ENCODE measurements at regions not wholly inside any gene's neighbourhood (a gene's known extent, or its start where the extent isn't known, plus 50 kb on each side); places are given as distances from the start of the nearest gene placed in this dataset.

DNA sequence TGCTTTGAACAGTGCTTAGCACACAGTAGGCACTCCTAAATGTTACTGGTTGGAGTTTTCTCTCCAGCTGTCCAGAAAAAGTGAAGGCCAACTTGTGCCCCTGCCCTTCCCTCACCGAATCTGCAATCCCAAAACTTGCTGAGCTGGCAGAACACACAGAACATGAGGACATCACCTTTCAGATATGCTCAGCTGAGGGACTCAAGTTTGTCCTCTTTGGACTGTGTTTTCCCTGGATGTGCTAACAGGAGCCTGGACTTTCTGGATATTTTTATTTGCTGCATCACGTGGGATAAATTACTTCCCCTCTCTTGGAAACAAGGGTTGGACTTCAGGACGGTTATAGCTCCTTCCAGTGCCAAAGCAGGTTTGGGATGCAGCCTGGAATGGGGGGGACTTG, 59.5 kb upstream of the SMAD6 start:
- Histone ChIP-seq H3K27ac (ENCODE audit: low read depth, low read length) (no peak overlapping the region), H3F3A (ENCODE audit: control insufficient read depth, insufficient read depth) (no peaks in the 10 kb centered on the region), H3K27me3 (ENCODE audit: control insufficient read depth, low read length) (no peaks in the 10 kb centered on the region), H4K20me1 (ENCODE audit: control insufficient read depth, insufficient read depth, low read depth, low read length) (no peaks in the 10 kb centered on the region), H3K9me3 (ENCODE audit: control insufficient read depth, insufficient read depth, low read length) (no peaks in the 10 kb centered on the region), H3K36me3 (ENCODE audit: control insufficient read depth, low read length) (no peaks in the 10 kb centered on the region), H3K4me1 (ENCODE audit: control insufficient read depth, low read length) (no peaks in the 10 kb centered on the region), H3K9me2 (replicated peaks; ENCODE audit: control insufficient read depth, low read length) (no peaks in the 10 kb centered on the region), H3K79me2 (ENCODE audit: control insufficient read depth, low read length) (no peaks in the 10 kb centered on the region), H3K4me3 (ENCODE audit: low read length) (no peak overlapping the region), H3K4me2 (ENCODE audit: low read length) (no peak overlapping the region)
- no peak for TF ChIP-seq EZH2phosphoT487 (IDR thresholded peaks at IDR 0.05; ENCODE audit: borderline replicate concordance, low read length)
- TF ChIP-seq, protein P1, sequence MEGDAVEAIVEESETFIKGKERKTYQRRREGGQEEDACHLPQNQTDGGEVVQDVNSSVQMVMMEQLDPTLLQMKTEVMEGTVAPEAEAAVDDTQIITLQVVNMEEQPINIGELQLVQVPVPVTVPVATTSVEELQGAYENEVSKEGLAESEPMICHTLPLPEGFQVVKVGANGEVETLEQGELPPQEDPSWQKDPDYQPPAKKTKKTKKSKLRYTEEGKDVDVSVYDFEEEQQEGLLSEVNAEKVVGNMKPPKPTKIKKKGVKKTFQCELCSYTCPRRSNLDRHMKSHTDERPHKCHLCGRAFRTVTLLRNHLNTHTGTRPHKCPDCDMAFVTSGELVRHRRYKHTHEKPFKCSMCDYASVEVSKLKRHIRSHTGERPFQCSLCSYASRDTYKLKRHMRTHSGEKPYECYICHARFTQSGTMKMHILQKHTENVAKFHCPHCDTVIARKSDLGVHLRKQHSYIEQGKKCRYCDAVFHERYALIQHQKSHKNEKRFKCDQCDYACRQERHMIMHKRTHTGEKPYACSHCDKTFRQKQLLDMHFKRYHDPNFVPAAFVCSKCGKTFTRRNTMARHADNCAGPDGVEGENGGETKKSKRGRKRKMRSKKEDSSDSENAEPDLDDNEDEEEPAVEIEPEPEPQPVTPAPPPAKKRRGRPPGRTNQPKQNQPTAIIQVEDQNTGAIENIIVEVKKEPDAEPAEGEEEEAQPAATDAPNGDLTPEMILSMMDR (IDR thresholded peaks at IDR 0.05; ENCODE audit: low read depth, low read length, poor library complexity, severe bottlenecking) = no peak

DNA sequence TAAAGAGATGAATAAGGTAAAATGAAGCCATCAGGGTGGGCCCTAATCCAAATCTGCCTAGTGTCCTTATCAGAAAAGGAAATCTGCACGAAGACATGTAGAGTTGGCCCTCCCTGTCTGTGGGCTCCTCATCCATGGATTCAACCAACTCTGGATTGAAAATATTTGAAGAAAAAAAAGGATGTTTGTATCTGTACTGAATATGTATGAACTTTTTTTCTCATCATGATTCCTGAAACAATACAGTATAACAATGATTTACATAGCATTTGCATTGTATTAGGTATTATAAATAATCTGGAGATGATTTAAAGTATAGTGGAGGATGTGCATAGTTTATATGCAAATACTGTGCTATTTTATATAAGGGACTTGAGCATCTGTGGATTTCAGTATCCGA, 59.0 kb upstream of the SMAD6 start:
- Histone ChIP-seq H3K4me3 (ENCODE audit: low read length) (no peak overlapping the region), H3K27me3 (ENCODE audit: control insufficient read depth, low read length) (no peaks in the 10 kb centered on the region), H3K36me3 (ENCODE audit: control insufficient read depth, low read length) (no peaks in the 10 kb centered on the region), H3K9me2 (replicated peaks; ENCODE audit: control insufficient read depth, low read length) (no peaks in the 10 kb centered on the region), H3K27ac (ENCODE audit: low read depth, low read length) (no peak overlapping the region), H3K4me2 (ENCODE audit: low read length) (no peak overlapping the region), H3F3A (ENCODE audit: control insufficient read depth, insufficient read depth) (no peaks in the 10 kb centered on the region), H3K9me3 (ENCODE audit: control insufficient read depth, insufficient read depth, low read length) (no peaks in the 10 kb centered on the region), H3K79me2 (ENCODE audit: control insufficient read depth, low read length) (no peaks in the 10 kb centered on the region), H3K4me1 (ENCODE audit: control insufficient read depth, low read length) (no peaks in the 10 kb centered on the region), H4K20me1 (ENCODE audit: control insufficient read depth, insufficient read depth, low read depth, low read length) (no peaks in the 10 kb centered on the region)
- TF ChIP-seq EZH2phosphoT487 (IDR thresholded peaks at IDR 0.05; ENCODE audit: borderline replicate concordance, low read length) = no peak
- TF ChIP-seq, protein P1 (IDR thresholded peaks at IDR 0.05; ENCODE audit: low read depth, low read length, poor library complexity, severe bottlenecking) = no peak

DNA sequence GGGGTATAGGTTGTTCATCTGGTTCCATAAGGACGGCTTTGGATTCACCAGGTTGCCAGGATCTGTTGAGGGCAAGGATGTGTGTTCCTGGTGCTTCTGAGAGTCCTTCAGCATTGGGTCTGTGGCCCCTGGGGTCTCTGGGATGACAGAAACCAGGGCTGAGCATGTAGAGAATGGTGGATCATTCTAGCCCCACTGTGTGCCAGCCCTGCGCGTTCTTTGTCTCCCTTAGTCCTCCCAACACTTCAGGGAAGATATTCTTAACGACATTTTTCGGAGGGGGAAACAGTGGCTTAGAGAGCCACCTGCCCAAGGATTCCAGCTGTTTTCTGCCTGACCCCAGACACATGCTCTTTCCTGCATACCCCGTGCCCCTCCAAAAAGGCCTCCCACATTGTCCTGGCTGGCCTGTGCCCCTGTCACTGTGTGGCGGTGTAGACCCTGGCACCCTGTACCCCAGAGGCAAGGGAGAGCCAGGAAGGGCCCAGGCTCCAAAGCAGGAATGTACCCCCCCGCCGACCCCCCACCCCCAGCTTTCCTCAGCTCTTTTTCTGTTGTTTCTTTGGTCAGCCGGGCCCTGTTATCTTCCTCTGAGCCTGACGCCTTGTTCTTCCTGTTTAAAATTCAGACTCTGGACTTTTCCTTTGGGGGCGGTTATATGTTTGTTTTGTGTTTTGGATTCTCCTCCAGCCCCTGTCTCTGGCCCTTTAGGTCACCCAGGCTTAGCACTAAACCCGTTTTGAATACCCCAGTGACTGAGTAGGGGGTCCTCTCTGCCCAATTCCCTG, 57.8 kb upstream of the SMAD6 start:
- Histone ChIP-seq H3K36me3 (ENCODE audit: control insufficient read depth, low read length) (no peaks in the 10 kb centered on the region), H3K9me2 (replicated peaks; ENCODE audit: control insufficient read depth, low read length) (no peaks in the 10 kb centered on the region), H3K27me3 (ENCODE audit: control insufficient read depth, low read length) (no peaks in the 10 kb centered on the region), H3K4me1 (ENCODE audit: control insufficient read depth, low read length) (no peaks in the 10 kb centered on the region), H3K4me2 (ENCODE audit: low read length) (no peak overlapping the region), H3F3A (ENCODE audit: control insufficient read depth, insufficient read depth) (no peaks in the 10 kb centered on the region), H3K4me3 (ENCODE audit: low read length) (no peak overlapping the region), H4K20me1 (ENCODE audit: control insufficient read depth, insufficient read depth, low read depth, low read length) (no peaks in the 10 kb centered on the region), H3K9me3 (ENCODE audit: control insufficient read depth, insufficient read depth, low read length) (no peaks in the 10 kb centered on the region), H3K79me2 (ENCODE audit: control insufficient read depth, low read length) (no peaks in the 10 kb centered on the region), H3K27ac (ENCODE audit: low read depth, low read length) (no peak overlapping the region)
- TF ChIP-seq EZH2phosphoT487 (IDR thresholded peaks at IDR 0.05; ENCODE audit: borderline replicate concordance, low read length) = no peak
- TF ChIP-seq, protein P1 (IDR thresholded peaks at IDR 0.05; ENCODE audit: low read depth, low read length, poor library complexity, severe bottlenecking) = no peak
